ENCODE measurements at regions not wholly inside any gene's neighbourhood (a gene's known extent, or its start where the extent isn't known, plus 50 kb on each side); places are given as distances from the start of the nearest gene placed in this dataset.
A peak's percentile ranks its signal among the peaks of the same experiment; 100 is the strongest.

DNA sequence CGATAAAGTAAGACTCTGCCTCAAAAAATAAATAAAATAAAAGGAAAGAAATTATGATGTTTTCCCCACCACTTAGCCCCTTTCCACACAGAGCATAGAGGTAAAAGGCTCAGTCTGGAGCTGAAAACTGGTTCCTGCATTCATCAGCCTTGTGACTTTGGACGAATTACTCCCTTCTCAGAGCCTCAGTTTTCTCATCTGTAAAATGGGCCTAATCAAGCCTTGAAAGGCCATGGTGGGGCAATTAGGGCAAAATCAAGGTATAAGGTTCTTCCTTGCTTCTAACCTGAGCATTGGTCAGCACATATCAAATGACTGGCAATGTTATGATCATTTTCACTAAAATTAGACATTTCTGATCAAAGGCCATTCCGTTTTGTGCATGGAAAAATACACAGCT lies 417.7 kb downstream of the MN1 start:
- H3K9me3 ChIP-seq, result no peaks in the 10 kb centered on the region
- no peaks in the 10 kb centered on the region for H3K36me3 ChIP-seq
- 88 to 92% methylated on average over 3 of the region's 3 CpGs for whole genome bisulfite sequencing, 2 donors
- no peak overlapping the region for H3K4me3 ChIP-seq (replicated peaks in 1 of 3)
- intact Hi-C loops (cut with DNase I), result no loop called here
- TF ChIP-seq, protein P1, sequence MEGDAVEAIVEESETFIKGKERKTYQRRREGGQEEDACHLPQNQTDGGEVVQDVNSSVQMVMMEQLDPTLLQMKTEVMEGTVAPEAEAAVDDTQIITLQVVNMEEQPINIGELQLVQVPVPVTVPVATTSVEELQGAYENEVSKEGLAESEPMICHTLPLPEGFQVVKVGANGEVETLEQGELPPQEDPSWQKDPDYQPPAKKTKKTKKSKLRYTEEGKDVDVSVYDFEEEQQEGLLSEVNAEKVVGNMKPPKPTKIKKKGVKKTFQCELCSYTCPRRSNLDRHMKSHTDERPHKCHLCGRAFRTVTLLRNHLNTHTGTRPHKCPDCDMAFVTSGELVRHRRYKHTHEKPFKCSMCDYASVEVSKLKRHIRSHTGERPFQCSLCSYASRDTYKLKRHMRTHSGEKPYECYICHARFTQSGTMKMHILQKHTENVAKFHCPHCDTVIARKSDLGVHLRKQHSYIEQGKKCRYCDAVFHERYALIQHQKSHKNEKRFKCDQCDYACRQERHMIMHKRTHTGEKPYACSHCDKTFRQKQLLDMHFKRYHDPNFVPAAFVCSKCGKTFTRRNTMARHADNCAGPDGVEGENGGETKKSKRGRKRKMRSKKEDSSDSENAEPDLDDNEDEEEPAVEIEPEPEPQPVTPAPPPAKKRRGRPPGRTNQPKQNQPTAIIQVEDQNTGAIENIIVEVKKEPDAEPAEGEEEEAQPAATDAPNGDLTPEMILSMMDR (IDR thresholded peaks at IDR 0.05), result no peak
- no peak for TF ChIP-seq POLR2A (IDR thresholded peaks at IDR 0.05)
- peaks cover 0 to 2% of the 10 kb centered on the region in 2 donors for H3K4me1 ChIP-seq
- H3K27ac ChIP-seq, result no peak overlapping the region
- no peaks in the 10 kb centered on the region for H3K27me3 ChIP-seq
- DNase-seq, result no peak

DNA sequence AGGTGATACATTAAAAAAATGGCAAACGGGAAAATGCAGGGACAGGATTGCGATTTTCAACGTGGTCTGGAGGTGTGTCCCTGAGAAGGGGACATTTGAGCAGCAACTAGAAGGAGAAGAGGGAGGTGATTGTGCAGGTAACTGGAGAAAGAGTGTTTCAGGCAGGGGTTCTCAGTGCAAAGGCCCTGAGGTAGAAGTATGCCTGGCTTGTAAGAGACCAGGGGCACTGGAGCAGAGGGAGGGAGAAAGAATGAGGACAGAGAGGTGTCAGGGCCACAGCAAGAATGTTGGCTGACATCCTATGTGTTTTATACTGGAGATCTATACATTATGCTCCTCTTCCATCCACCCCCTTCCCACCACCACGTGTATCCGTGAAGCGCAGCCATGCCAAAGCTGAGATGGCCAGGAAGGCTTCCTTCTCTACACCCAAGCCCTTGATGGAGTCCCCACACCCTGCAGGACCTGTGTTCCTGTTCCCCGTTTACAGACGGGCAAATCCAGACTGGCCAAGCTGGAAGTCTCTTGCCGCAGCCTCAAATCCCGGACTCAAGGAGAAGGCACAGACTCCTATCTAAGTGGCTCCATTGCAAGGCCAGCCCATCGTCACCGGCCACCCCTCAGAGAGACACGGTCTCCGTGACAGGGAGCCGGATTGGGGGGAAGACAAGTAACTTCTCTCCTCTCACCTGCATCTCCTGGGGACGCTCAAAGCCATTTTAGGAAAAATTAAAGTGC lies 416.1 kb downstream of the MN1 start:
- no peaks in the 10 kb centered on the region for H3K9me3 ChIP-seq
- H3K4me3 ChIP-seq (replicated peaks in 1 of 3), result no peak overlapping the region
- H3K27me3 ChIP-seq, result no peaks in the 10 kb centered on the region
- TF ChIP-seq POLR2A (IDR thresholded peaks at IDR 0.05), result no peak
- TF ChIP-seq, protein P1 (IDR thresholded peaks at IDR 0.05), result no peak
- intact Hi-C loops (cut with DNase I), result no loop called here
- H3K36me3 ChIP-seq, result no peaks in the 10 kb centered on the region
- WGBS, 2 donors, result 90 to 91% methylated on average over 16 of the region's 16 CpGs
- no peak for DNase-seq
- H3K27ac ChIP-seq, result no peak overlapping the region
- no peaks in the 10 kb centered on the region for H3K4me1 ChIP-seq

DNA sequence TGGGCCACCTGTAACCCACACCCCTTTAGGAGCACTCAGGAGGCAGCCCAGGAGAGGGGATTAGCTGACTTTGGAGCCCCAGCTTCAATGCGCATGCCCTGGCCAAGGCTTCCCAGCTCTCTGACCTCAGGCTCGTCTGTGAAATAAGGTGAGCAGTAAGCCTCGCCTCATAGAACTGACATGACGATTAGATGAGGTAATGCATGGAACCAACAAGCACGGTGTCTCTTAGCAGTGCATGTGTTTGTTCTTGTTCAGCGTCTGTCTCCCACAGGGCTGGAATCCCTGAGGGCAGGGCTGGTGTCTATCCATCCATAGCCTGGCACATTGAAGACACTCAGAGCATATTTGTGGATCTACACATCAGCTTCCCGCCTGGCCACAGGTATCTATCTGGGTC lies 415.4 kb downstream of the MN1 start:
- Histone ChIP-seq H3K4me1 (no peaks in the 10 kb centered on the region), H3K9me3 (no peaks in the 10 kb centered on the region), H3K4me3 (replicated peaks in 1 of 3) (no peak overlapping the region), H3K27ac (no peak overlapping the region), H3K27me3 (no peaks in the 10 kb centered on the region), H3K36me3 (no peaks in the 10 kb centered on the region)
- DNase-seq, result peak in 1 of 2 donors; percentile 31
- 68 to 69% methylated on average over 5 to 7 of the region's 7 CpGs for WGBS, 2 donors
- intact Hi-C loops (cut with DNase I), result no loop called here
- TF ChIP-seq POLR2A (IDR thresholded peaks at IDR 0.05), result no peak
- TF ChIP-seq, protein P1 (IDR thresholded peaks at IDR 0.05), result no peak

DNA sequence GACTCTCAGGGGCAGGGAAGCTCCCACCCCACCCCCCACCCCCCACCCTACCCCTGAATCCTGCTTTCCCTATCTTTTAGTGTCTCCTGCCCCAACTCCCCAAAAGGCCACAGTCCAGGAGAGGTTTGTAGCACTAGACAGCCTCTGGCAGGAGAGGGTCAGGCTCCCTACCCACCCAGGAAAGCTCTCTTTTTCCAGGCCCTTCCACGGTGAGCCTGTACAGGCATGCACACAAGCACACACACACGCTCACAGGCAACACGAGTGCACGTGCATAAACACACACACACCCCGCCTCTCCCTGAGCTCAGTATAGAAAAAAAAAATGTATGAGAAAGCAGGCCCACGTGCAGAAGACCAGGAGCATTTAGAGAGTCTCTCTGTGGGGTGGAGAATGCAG lies 414.0 kb downstream of the MN1 start:
- Histone ChIP-seq H3K27ac (no peak overlapping the region), H3K36me3 (no peaks in the 10 kb centered on the region), H3K4me3 (replicated peaks in 1 of 3) (no peak overlapping the region), H3K27me3 (no peaks in the 10 kb centered on the region), H3K4me1 (no peaks in the 10 kb centered on the region), H3K9me3 (no peaks in the 10 kb centered on the region)
- TF ChIP-seq, protein P1 (IDR thresholded peaks at IDR 0.05), result no peak
- TF ChIP-seq POLR2A (IDR thresholded peaks at IDR 0.05), result no peak
- 70 to 77% methylated on average over 6 of the region's 6 CpGs for WGBS, 2 donors
- DNase-seq, result no peak
- intact Hi-C loops (cut with DNase I), result no loop called here

DNA sequence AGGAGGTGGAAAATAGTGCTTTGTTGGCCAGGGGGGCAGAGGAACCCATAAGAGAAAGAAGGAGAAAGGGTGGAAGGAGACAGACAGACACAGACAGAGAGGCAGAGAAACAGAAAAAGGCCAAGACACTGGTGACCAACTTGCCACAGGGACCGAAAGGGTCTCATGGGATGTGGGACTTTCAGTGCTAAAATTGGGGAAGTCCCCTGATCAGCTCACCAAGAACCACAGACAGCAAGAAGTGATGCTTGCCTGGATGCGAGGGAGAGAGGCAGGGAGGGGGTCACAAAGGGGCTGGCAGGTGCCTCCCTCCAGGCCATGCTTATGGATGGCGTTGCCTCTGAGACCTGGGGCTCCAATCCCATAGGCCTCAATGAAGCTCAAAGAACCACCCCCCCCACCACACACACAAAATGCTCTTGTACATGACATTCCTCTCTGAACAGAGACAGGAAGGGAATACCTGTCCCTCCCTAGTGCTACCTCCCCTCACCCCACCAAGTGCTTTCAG lies 413.4 kb downstream of the MN1 start:
- H3K27me3 ChIP-seq, result no peaks in the 10 kb centered on the region

More for the DNA sequence above, 413.4 kb downstream of the MN1 start:
- TF ChIP-seq, protein P1 (IDR thresholded peaks at IDR 0.05), result no peak
- no peak for TF ChIP-seq POLR2A (IDR thresholded peaks at IDR 0.05)
- H3K4me3 ChIP-seq (replicated peaks in 1 of 3), result no peak overlapping the region
- no peaks in the 10 kb centered on the region for H3K4me1 ChIP-seq
- H3K36me3 ChIP-seq, result no peaks in the 10 kb centered on the region
- no peak for DNase-seq
- WGBS, 2 donors, result 89 to 92% methylated on average over 3 of the region's 3 CpGs
- H3K9me3 ChIP-seq, result no peaks in the 10 kb centered on the region
- intact Hi-C loops (cut with DNase I), result no loop called here
- no peak overlapping the region for H3K27ac ChIP-seq
